WERI-Rb-1 (cell line): ENCODE measurements at regions not wholly inside any gene's neighbourhood (a gene's known extent, or its start where the extent isn't known, plus 50 kb on each side); places are given as distances from the start of the nearest gene placed in this dataset.

Experiments
- DNase-seq: peaks from one replicate; pipeline ENCODE4 v3.0.0-alpha.2; 2020
- H3K27ac ChIP-seq: fragments of 250-450 bp; sonication (Bioruptor Pico); 2 replicates; pipeline ENCODE4 v1.5.1; 2020; ENCODE audit warnings: mild to moderate bottlenecking, moderate library complexity
- H3K27me3 ChIP-seq: fragments of 250-450 bp; sonication (Bioruptor Pico); 2 replicates; pipeline ENCODE4 v1.5.1; 2021; ENCODE audit warnings: mild to moderate bottlenecking, low read depth, moderate library complexity; ENCODE audit not compliant: insufficient read depth, severe bottlenecking
- H3K36me3 ChIP-seq: fragments of 250-450 bp; sonication (Bioruptor Pico); 2 replicates; pipeline ENCODE4 v1.5.1; 2020; ENCODE audit warnings: mild to moderate bottlenecking, moderate library complexity
- H3K4me3 ChIP-seq: 2 replicates; pipeline ENCODE4 v1.5.1; 2011; ENCODE audit warnings: low read depth, mild to moderate bottlenecking, control low read depth, low read length
- H3K9me3 ChIP-seq: fragments of 250-450 bp; sonication (Bioruptor Pico); 2 replicates; pipeline ENCODE4 v1.5.1; 2021; ENCODE audit warnings: mild to moderate bottlenecking, moderate library complexity; ENCODE audit not compliant: severe bottlenecking
- CTCF ChIP-seq: IDR thresholded peaks from 2 replicates; pipeline ENCODE4 v1.5.1; 2011; ENCODE audit warnings: low read depth, mild to moderate bottlenecking, control low read depth, inconsistent platforms, low read length

DNA sequence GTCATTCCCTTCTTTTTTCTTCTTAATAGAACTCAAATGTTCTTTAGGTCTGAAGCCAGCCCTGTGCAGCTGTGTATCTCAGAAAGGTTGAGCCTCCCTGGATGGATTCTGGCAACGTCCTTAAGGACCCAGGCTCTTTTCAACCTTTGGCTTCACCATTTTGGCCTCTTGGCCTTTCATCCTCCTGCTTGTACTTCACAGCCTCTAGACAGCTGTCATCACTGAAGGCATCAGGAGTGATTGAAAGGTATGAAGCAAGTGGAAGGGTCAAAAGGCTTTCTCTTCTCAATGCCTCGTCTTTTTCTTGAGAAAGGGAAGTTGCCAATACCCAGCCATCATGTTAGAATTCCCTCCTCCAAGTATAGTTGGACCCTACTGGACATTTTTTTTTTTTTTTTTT is 81.2 kb upstream of the RANBP3L start:
- no peak for TF ChIP-seq CTCF
- H3K4me3 ChIP-seq: no peak overlapping the region
- no peaks in the 10 kb centered on the region for H3K36me3 ChIP-seq
- DNase-seq: no peak
- no peaks in the 10 kb centered on the region for H3K27me3 ChIP-seq
- no peaks in the 10 kb centered on the region for H3K9me3 ChIP-seq
- H3K27ac ChIP-seq: no peak overlapping the region

- H3K9me3 ChIP-seq: no peaks in the 10 kb centered on the region
- H3K27me3 ChIP-seq: no peaks in the 10 kb centered on the region
- H3K4me3 ChIP-seq: no peak overlapping the region
- no peak for TF ChIP-seq CTCF
- no peak overlapping the region for H3K27ac ChIP-seq
- DNase-seq: no peak
- H3K36me3 ChIP-seq: no peaks in the 10 kb centered on the region
Observed at GRCh38 chr5:36383942-36384341, 82.2 kb upstream of the RANBP3L start.

DNA sequence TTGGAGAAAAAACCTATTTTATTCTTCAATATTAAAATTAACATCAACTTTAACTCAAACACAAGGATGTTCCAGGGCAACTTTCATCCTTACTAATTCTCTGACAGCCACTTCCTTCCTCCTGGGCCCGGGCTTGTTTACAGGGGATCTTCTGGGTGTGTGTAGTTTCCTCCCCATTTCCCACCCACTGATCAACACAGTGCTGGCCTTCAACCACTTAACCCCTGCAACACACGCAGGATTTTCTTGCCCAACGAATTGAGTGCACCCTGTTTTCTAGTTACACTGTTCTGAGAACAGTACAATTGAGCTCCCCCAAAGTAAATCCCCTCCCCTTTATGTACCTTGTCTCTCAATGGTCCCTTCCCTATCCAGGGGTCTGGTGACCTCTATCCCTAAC is 83.1 kb upstream of the RANBP3L start:
- Histone ChIP-seq H3K4me3 (no peak overlapping the region), H3K27ac (no peak overlapping the region), H3K9me3 (no peaks in the 10 kb centered on the region), H3K27me3 (no peaks in the 10 kb centered on the region), H3K36me3 (no peaks in the 10 kb centered on the region)
- TF ChIP-seq CTCF: no peak
- no peak for DNase-seq

GRCh38 chr5:36385495-36385894 is 83.8 kb upstream of the RANBP3L start:
- H3K4me3 ChIP-seq: no peak overlapping the region
- no peak for TF ChIP-seq CTCF
- H3K27me3 ChIP-seq: no peaks in the 10 kb centered on the region
- DNase-seq: no peak
- no peaks in the 10 kb centered on the region for H3K9me3 ChIP-seq
- H3K27ac ChIP-seq: no peak overlapping the region
- H3K36me3 ChIP-seq: no peaks in the 10 kb centered on the region

- TF ChIP-seq CTCF: no peak
- no peaks in the 10 kb centered on the region for H3K27me3 ChIP-seq
- DNase-seq: no peak
- H3K9me3 ChIP-seq: no peaks in the 10 kb centered on the region
- H3K4me3 ChIP-seq: no peak overlapping the region
- H3K27ac ChIP-seq: no peak overlapping the region
- H3K36me3 ChIP-seq: no peaks in the 10 kb centered on the region
Observed at GRCh38 chr5:36388288-36388687, 86.6 kb upstream of the RANBP3L start.

DNA sequence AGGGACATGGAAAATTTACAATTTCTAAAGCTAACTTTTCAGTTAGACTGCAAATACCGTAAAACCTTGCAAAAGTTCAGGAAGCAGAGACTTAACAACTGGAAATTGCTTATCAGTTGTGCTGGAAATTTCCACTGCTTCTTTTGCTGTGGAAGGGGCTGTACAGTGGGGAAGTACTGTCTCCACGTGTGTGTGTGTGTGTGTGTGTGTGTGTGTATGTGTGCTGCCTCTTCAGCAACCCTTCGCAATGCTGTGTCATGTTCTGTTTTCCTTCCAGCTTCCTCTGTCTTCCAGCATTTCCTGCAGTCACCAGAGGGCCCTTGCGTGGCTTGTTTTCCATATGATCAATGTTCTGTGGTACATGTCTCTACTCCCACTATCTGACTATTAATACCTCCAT is 87.5 kb upstream of the RANBP3L start:
- no peak for DNase-seq
- Histone ChIP-seq H3K36me3 (no peaks in the 10 kb centered on the region), H3K9me3 (no peaks in the 10 kb centered on the region), H3K27me3 (no peaks in the 10 kb centered on the region), H3K4me3 (no peak overlapping the region), H3K27ac (no peak overlapping the region)
- TF ChIP-seq CTCF: no peak
